Keratinocyte (primary cell): ENCODE measurements at regions not wholly inside any gene's neighbourhood (a gene's known extent, or its start where the extent isn't known, plus 50 kb on each side); places are given as distances from the start of the nearest gene placed in this dataset.

ENCODE experiments used
- DNase-seq: peaks from one replicate; pipeline ENCODE4 v3.0.0-alpha.2; 2011; ENCODE audit warnings: low read depth, missing footprints, low spot score
- FAIRE-seq: peaks from 2 replicates; lab custom pipeline; 2011; peaks lifted over from hg19 to GRCh38; lab: Jason Lieb, UNC
- H2AFZ ChIP-seq: 2 replicates; pipeline ENCODE4 v1.6.0; 2012; ENCODE audit warnings: low read length, control low read depth, inconsistent platforms; ENCODE audit not compliant: control insufficient read depth
- H3K27ac ChIP-seq: 2 replicates; pipeline ENCODE4 v1.5.1; 2011; ENCODE audit warnings: low read length; ENCODE audit not compliant: control insufficient read depth, insufficient read depth
- H3K27me3 ChIP-seq: 3 replicates; pipeline ENCODE4 v1.6.0; 2011; ENCODE audit warnings: low read length; ENCODE audit not compliant: control insufficient read depth, insufficient read depth; ENCODE audit errors: extremely low read depth
- H3K36me3 ChIP-seq, 2 experiments: 2 replicates in 1 of 2; 3 replicates in 1 of 2; pipeline ENCODE4 v1.5.1; 2011; ENCODE audit warnings: low read length in 2 of 2, mild to moderate bottlenecking in 1 of 2; ENCODE audit not compliant: control insufficient read depth in 2 of 2, insufficient read depth in 2 of 2; ENCODE audit errors: extremely low read depth in 1 of 2
- H3K4me1 ChIP-seq: 3 replicates; pipeline ENCODE4 v1.5.1; 2011; ENCODE audit warnings: low read length; ENCODE audit not compliant: control insufficient read depth, insufficient read depth; ENCODE audit errors: extremely low read depth
- H3K4me2 ChIP-seq: 3 replicates; pipeline ENCODE4 v1.6.0; 2011; ENCODE audit warnings: low read depth, low read length; ENCODE audit not compliant: control insufficient read depth, insufficient read depth; ENCODE audit errors: extremely low read depth
- H3K4me3 ChIP-seq, 3 experiments: fragments of 200-600 bp in 1 of 3; sonication (generic) in 1 of 3; 2 replicates in 2 of 3; 3 replicates in 1 of 3; pipeline ENCODE4 v1.5.1; 2011 to 2016; ENCODE audit warnings: low read length in 3 of 3, mild to moderate bottlenecking in 3 of 3, control low read depth in 2 of 3, inconsistent platforms in 1 of 3, low read depth in 1 of 3, mixed read lengths in 1 of 3, mixed run types in 1 of 3, moderate library complexity in 1 of 3; ENCODE audit not compliant: control insufficient read depth in 2 of 3, insufficient read depth in 2 of 3; ENCODE audit errors: extremely low read depth in 1 of 3
- H3K79me2 ChIP-seq: 2 replicates; pipeline ENCODE4 v1.6.0; 2012; ENCODE audit warnings: low read length; ENCODE audit not compliant: control insufficient read depth, insufficient read depth
- H3K9ac ChIP-seq: 3 replicates; pipeline ENCODE4 v1.6.0; 2011; ENCODE audit warnings: low read length; ENCODE audit not compliant: control insufficient read depth, insufficient read depth; ENCODE audit errors: extremely low read depth
- H3K9me1 ChIP-seq: 3 replicates; pipeline ENCODE4 v1.6.0; 2011; ENCODE audit warnings: low read length; ENCODE audit not compliant: control insufficient read depth, insufficient read depth; ENCODE audit errors: extremely low read depth
- H3K9me3 ChIP-seq: 2 replicates; pipeline ENCODE4 v1.5.1; 2012; ENCODE audit warnings: low read depth, low read length; ENCODE audit not compliant: control insufficient read depth
- H4K20me1 ChIP-seq: 3 replicates; pipeline ENCODE4 v1.6.0; 2011; ENCODE audit warnings: low read length; ENCODE audit not compliant: control insufficient read depth, insufficient read depth; ENCODE audit errors: extremely low read depth
- EZH2 ChIP-seq: IDR thresholded peaks from one replicate; pipeline ENCODE4 v1.6.1; 2012; ENCODE audit warnings: inconsistent platforms, mild to moderate bottlenecking, low read length, moderate library complexity
- dilution Hi-C: fragments of 300-500 bp; cut with MboI; formaldehyde crosslinking; loops from one replicate; pipeline ENCODE4 v1.7.0; 2020; ENCODE audit warnings: low sequenced_read_pairs; ENCODE audit not compliant: extremely low pct_ligation_motif_present
- TF ChIP-seq, protein P1 (sequence below), 3 experiments: IDR thresholded peaks in 1 of 3; conservative IDR thresholded peaks in 1 of 3; optimal IDR thresholded peaks in 1 of 3; 2 replicates in 2 of 3; 3 replicates in 1 of 3; pipeline versions ENCODE3 to v1.5.1; 2011; ENCODE audit warnings: low read length in 3 of 3, mild to moderate bottlenecking in 3 of 3, moderate library complexity in 2 of 3, control low read depth in 1 of 3, inconsistent platforms in 1 of 3; ENCODE audit not compliant: insufficient read depth in 2 of 3; ENCODE audit errors: extremely low read depth in 1 of 3

GRCh38 chr13:59494151-59494550 is 669.6 kb downstream of the DIAPH3 start:
- Histone ChIP-seq H3K4me2 (no peak overlapping the region), H3K4me3 (no peak overlapping the region), H3K9ac (no peak overlapping the region), H2AFZ (no peak overlapping the region), H3K27me3 (no peaks in the 10 kb centered on the region), H3K4me1 (no peaks in the 10 kb centered on the region), H3K9me1 (no peaks in the 10 kb centered on the region), H3K27ac (no peak overlapping the region), H3K9me3 (no peaks in the 10 kb centered on the region), H3K36me3 (no peaks in the 10 kb centered on the region), H3K79me2 (no peaks in the 10 kb centered on the region), H4K20me1 (no peaks in the 10 kb centered on the region)
- dilution Hi-C loops, result loop anchor here (10.0 kb wide), 1 partner anchor 61 kb away; no protein-coding TSS in a partner anchor
- TF ChIP-seq, protein P1, sequence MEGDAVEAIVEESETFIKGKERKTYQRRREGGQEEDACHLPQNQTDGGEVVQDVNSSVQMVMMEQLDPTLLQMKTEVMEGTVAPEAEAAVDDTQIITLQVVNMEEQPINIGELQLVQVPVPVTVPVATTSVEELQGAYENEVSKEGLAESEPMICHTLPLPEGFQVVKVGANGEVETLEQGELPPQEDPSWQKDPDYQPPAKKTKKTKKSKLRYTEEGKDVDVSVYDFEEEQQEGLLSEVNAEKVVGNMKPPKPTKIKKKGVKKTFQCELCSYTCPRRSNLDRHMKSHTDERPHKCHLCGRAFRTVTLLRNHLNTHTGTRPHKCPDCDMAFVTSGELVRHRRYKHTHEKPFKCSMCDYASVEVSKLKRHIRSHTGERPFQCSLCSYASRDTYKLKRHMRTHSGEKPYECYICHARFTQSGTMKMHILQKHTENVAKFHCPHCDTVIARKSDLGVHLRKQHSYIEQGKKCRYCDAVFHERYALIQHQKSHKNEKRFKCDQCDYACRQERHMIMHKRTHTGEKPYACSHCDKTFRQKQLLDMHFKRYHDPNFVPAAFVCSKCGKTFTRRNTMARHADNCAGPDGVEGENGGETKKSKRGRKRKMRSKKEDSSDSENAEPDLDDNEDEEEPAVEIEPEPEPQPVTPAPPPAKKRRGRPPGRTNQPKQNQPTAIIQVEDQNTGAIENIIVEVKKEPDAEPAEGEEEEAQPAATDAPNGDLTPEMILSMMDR (optimal IDR thresholded peaks at IDR 0.05 in 1 of 3, IDR thresholded peaks at IDR 0.05 in 1 of 3, conservative IDR thresholded peaks at IDR 0.05 in 1 of 3; ENCODE audit: extremely low read depth in 1 of 3, insufficient read depth in 2 of 3, low read length in 3 of 3), result no peak
- no peak for TF ChIP-seq EZH2
- DNase-seq (no peak), FAIRE-seq (no peak)

DNA sequence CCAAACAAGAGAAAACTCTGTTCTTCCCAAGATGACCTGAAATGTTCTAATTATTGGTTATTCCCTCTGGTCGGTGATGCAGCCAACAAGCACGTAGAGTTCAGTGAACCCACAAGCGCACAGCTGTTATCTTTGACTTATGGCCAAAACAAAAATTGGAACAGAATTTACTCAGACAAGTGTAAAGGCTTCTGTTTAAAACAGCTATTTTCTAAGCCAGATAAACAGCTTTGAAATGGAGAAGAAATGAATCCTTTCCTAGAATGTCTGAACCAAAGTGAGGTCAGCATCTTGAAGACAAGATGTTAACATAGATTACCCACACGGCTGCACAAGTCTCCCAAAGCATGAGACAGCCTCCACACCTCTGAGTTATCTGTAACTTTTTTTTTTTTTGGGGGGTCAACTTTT is 669.2 kb downstream of the DIAPH3 start:
- Histone ChIP-seq H3K4me2 (no peak overlapping the region), H4K20me1 (no peaks in the 10 kb centered on the region), H3K9ac (no peak overlapping the region), H3K36me3 (no peaks in the 10 kb centered on the region), H3K79me2 (no peaks in the 10 kb centered on the region), H3K9me1 (no peaks in the 10 kb centered on the region), H3K27me3 (no peaks in the 10 kb centered on the region), H3K9me3 (no peaks in the 10 kb centered on the region), H3K4me3 (no peak overlapping the region), H3K4me1 (no peaks in the 10 kb centered on the region), H2AFZ (no peak overlapping the region), H3K27ac (no peak overlapping the region)
- DNase-seq (no peak), FAIRE-seq (no peak)
- dilution Hi-C loops, result loop anchor here (10.0 kb wide), 1 partner anchor 60 kb away; no protein-coding TSS in a partner anchor
- TF ChIP-seq EZH2, result no peak
- TF ChIP-seq, protein P1 (optimal IDR thresholded peaks at IDR 0.05 in 1 of 3, IDR thresholded peaks at IDR 0.05 in 1 of 3, conservative IDR thresholded peaks at IDR 0.05 in 1 of 3; ENCODE audit: extremely low read depth in 1 of 3, insufficient read depth in 2 of 3, low read length in 3 of 3), result no peak
